Chondrocyte (in vitro differentiated cells): ENCODE measurements at regions not wholly inside any gene's neighbourhood (a gene's known extent, or its start where the extent isn't known, plus 50 kb on each side); places are given as distances from the start of the nearest gene placed in this dataset.
A peak's percentile ranks its signal among the peaks of the same experiment; 100 is the strongest.

Experiments used
- DNase-seq: peaks from one replicate; pipeline ENCODE4 v3.0.0; 2021; ENCODE audit warnings: mixed read lengths, low spot score
- H3K27ac Mint-ChIP-seq: one replicate; pipeline ENCODE4 v1.8.0; 2021; ENCODE audit warnings: mild to moderate bottlenecking, moderate library complexity, mixed read lengths; ENCODE audit not compliant: unreplicated experiment
- H3K27me3 Mint-ChIP-seq: 2 replicates; pipeline ENCODE4 v1.8.0; 2021; ENCODE audit warnings: low read depth, mixed read lengths
- H3K36me3 Mint-ChIP-seq: 2 replicates; pipeline ENCODE4 v1.8.0; 2021; ENCODE audit warnings: low read depth, mixed read lengths
- H3K4me1 Mint-ChIP-seq: 2 replicates; pipeline ENCODE4 v1.8.0; 2021; ENCODE audit warnings: low read depth, mild to moderate bottlenecking, mixed read lengths
- H3K4me3 Mint-ChIP-seq: one replicate; pipeline ENCODE4 v1.8.0; 2021; ENCODE audit warnings: mild to moderate bottlenecking, moderate library complexity, mixed read lengths; ENCODE audit not compliant: unreplicated experiment
- H3K9me3 Mint-ChIP-seq: 2 replicates; pipeline ENCODE4 v1.8.0; 2021; ENCODE audit warnings: low read depth, mixed read lengths
- TF ChIP-seq, protein P1 (sequence below): fragments of 200-600 bp; sonication (generic); IDR thresholded peaks from 2 replicates; pipeline ENCODE4 v1.5.0; 2021; ENCODE audit warnings: antibody characterized with exemption, mild to moderate bottlenecking, moderate library complexity

DNA sequence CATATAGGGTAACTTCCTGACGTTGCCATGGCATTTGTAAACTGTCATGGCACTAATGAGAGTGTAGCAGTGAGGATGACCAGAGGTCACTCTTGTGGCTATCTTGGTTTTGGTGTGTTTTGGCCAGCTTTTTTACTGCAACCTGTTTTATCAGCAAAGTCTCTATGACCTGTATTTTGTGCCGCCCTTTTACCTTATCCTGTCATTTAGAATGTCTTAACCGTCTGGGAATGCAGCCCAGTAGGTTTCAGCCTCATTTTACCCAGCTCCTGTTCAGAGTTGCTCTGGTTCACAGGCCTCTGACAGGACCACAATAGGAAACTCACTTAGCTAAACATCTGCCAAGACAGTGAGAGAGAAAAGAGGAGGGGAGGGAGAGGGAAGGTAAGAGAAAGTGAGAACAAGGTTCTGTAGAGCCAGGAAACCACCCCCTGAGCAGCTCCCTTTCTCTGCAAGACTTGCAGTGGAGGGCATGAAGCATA lies 64.8 kb upstream of the PLEKHG3 start:
- Mint-ChIP-seq H3K4me1 (peaks cover 37% of the 10 kb centered on the region), H3K27ac (peak overlapping the region; percentile 82), H3K36me3 (no peaks in the 10 kb centered on the region), H3K27me3 (no peaks in the 10 kb centered on the region), H3K4me3 (no peak overlapping the region), H3K9me3 (peaks cover 2% of the 10 kb centered on the region)
- TF ChIP-seq, protein P1, sequence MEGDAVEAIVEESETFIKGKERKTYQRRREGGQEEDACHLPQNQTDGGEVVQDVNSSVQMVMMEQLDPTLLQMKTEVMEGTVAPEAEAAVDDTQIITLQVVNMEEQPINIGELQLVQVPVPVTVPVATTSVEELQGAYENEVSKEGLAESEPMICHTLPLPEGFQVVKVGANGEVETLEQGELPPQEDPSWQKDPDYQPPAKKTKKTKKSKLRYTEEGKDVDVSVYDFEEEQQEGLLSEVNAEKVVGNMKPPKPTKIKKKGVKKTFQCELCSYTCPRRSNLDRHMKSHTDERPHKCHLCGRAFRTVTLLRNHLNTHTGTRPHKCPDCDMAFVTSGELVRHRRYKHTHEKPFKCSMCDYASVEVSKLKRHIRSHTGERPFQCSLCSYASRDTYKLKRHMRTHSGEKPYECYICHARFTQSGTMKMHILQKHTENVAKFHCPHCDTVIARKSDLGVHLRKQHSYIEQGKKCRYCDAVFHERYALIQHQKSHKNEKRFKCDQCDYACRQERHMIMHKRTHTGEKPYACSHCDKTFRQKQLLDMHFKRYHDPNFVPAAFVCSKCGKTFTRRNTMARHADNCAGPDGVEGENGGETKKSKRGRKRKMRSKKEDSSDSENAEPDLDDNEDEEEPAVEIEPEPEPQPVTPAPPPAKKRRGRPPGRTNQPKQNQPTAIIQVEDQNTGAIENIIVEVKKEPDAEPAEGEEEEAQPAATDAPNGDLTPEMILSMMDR = no peak
- DNase-seq = no peak

DNA sequence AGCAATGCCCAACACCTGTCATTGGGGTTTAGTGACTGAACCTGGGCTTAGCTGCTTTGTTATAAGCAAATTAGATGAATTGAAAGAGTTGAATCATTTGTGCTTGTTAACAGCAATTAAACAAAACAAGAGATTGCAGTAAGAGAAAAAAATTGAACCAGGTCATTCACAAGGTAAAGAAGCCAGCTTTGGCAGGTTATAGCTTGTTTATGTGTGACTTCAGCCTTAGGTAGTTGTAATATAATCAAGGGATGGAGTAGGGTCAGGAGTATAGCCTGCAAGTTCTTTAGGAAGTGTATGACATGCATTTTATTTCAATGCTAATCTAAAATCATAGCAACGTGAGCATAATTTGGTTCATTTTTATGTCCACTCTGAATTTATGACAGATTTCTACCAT lies 63.4 kb upstream of the PLEKHG3 start:
- no peaks in the 10 kb centered on the region for H3K36me3 Mint-ChIP-seq
- no peak overlapping the region for H3K27ac Mint-ChIP-seq
- peaks cover 2% of the 10 kb centered on the region for H3K9me3 Mint-ChIP-seq
- DNase-seq = no peak
- H3K4me1 Mint-ChIP-seq = peaks cover 52% of the 10 kb centered on the region
- TF ChIP-seq, protein P1 = no peak
- H3K27me3 Mint-ChIP-seq = no peaks in the 10 kb centered on the region
- no peak overlapping the region for H3K4me3 Mint-ChIP-seq

DNA sequence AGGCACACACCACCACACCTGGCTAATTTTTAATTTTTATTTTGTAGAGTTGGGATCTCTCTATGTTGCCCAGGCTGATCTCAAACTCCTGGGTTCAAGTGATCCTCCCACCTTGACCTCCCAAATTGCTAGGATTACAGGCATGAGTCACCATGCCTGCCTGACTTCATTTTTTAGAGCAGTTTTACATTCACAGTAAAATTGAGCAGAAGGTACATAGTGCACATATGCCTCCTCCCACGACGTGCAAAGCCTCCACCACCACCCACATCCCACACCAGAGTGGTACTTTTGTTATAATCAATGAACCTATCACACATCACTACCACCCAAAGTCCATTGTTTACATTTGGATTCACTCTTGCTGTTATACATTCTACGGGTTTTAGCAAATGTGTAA lies 62.5 kb upstream of the PLEKHG3 start:
- TF ChIP-seq, protein P1 = no peak
- no peak for DNase-seq
- H3K4me1 Mint-ChIP-seq = peaks cover 56% of the 10 kb centered on the region
- H3K27me3 Mint-ChIP-seq = no peaks in the 10 kb centered on the region
- no peak overlapping the region for H3K27ac Mint-ChIP-seq
- no peaks in the 10 kb centered on the region for H3K36me3 Mint-ChIP-seq
- H3K4me3 Mint-ChIP-seq = no peak overlapping the region
- H3K9me3 Mint-ChIP-seq = peaks cover 2% of the 10 kb centered on the region

DNA sequence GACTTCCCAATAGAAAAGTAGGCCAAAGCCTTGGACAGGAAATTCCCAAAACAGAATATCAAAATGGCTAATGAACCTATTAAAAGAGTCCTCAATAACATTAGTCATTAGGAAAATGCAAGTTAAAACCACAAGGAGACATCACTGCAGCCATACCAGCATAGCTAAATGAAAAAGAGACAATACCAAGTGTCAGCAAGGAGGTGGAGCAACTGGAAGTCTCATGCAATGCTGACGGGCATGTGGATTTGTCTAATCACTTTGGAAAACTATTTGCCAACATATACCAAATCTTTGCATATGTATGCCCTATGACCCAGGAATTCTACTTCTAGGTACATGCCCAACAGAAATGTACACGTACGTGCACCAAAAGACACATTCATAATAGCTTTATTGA lies 60.5 kb upstream of the PLEKHG3 start:
- Mint-ChIP-seq H3K4me1 (peaks cover 59% of the 10 kb centered on the region), H3K27me3 (no peaks in the 10 kb centered on the region), H3K27ac (peak overlapping the region; percentile 95), H3K4me3 (no peak overlapping the region), H3K36me3 (no peaks in the 10 kb centered on the region), H3K9me3 (peaks cover 2% of the 10 kb centered on the region)
- TF ChIP-seq, protein P1 = no peak
- DNase-seq = no peak

DNA sequence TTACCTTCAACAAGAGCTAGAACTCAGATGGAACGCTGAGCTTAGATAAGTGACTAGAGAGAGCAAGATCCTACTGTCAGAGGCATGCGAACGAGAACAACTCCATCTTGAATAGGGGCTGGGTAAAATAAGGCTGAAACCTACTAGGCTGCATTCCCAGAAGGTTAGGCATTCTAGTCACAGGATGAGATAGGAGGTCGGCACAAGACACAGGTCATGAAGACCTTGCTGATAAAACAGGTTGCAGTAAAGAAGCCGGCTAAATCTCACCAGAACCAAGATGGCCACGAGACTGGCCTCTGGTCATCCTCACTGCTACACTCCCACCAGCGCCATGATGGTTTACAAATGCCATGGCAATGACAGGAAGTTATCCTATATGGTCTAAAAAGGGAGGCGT lies 59.6 kb upstream of the PLEKHG3 start:
- H3K27ac Mint-ChIP-seq = peak overlapping the region; percentile 95

More for the DNA sequence above, 59.6 kb upstream of the PLEKHG3 start:
- no peak overlapping the region for H3K4me3 Mint-ChIP-seq
- peaks cover 59% of the 10 kb centered on the region for H3K4me1 Mint-ChIP-seq
- H3K27me3 Mint-ChIP-seq = no peaks in the 10 kb centered on the region
- H3K9me3 Mint-ChIP-seq = peaks cover 2% of the 10 kb centered on the region
- no peaks in the 10 kb centered on the region for H3K36me3 Mint-ChIP-seq
- no peak for DNase-seq
- TF ChIP-seq, protein P1 = no peak
